Thoracic aorta (tissue), 2 donors: ENCODE measurements at regions not wholly inside any gene's neighbourhood (a gene's known extent, or its start where the extent isn't known, plus 50 kb on each side); places are given as distances from the start of the nearest gene placed in this dataset.
A peak's percentile ranks its signal among the peaks of the same experiment; 100 is the strongest.

Experiments used
- ATAC-seq: fragments of 150-250 bp; one replicate; pipeline ENCODE4 v1.8.0; 2017; ENCODE audit warnings: low read depth; ENCODE audit not compliant: insufficient number of reproducible peaks, low FRiP score
- DNase-seq: peaks from one replicate; pipeline ENCODE4 v3.0.0-alpha.2; 2020; ENCODE audit warnings: low spot score
- H3K27ac ChIP-seq, 2 donors: fragments of 200-600 bp; sonication (generic); 1 replicate in 1 of 2; 2 replicates in 1 of 2; pipeline ENCODE4 v1.5.1; 2016; ENCODE audit warnings: mild to moderate bottlenecking in 2 of 2, moderate library complexity in 2 of 2
- H3K27me3 ChIP-seq: fragments of 200-600 bp; sonication (generic); replicated peaks from 2 replicates; pipeline ENCODE4 v1.6.0; 2016; ENCODE audit warnings: mild to moderate bottlenecking; ENCODE audit not compliant: insufficient read depth
- H3K36me3 ChIP-seq: fragments of 200-600 bp; sonication (generic); one replicate; pipeline ENCODE4 v1.5.1; 2016
- H3K4me1 ChIP-seq, 2 donors: fragments of 200-600 bp; sonication (generic); 1 replicate in 1 of 2; 2 replicates in 1 of 2; pipeline versions ENCODE4 v1.5.1 to v1.6.0; 2016; ENCODE audit warnings: low read depth in 2 of 2, mild to moderate bottlenecking in 1 of 2; ENCODE audit not compliant: control insufficient read depth in 1 of 2
- H3K4me3 ChIP-seq: fragments of 200-600 bp; sonication (generic); 2 replicates; pipeline ENCODE4 v1.5.1; 2016; ENCODE audit warnings: mild to moderate bottlenecking
- H3K9me3 ChIP-seq: fragments of 200-600 bp; sonication (generic); 2 replicates; pipeline ENCODE4 v1.5.1; 2016
- CTCF ChIP-seq: fragments of 200-600 bp; sonication (generic); IDR thresholded peaks from one replicate; pipeline ENCODE4 v1.5.1; 2019; ENCODE audit warnings: antibody characterized with exemption

- ATAC-seq, result no peak
- H3K9me3 ChIP-seq, result no peaks in the 10 kb centered on the region
These were observed 177.7 kb downstream of the NHLRC3 start for GRCh38 chr13:39215971-39216370.

GRCh38 chr13:39217471-39217870, 179.2 kb downstream of the NHLRC3 start:
- H3K36me3 ChIP-seq, result no peaks in the 10 kb centered on the region
- ATAC-seq, result no peak

More at GRCh38 chr13:39215971-39216370, 177.7 kb downstream of the NHLRC3 start:
- no peak for TF ChIP-seq CTCF
- Histone ChIP-seq H3K27me3 (no peaks in the 10 kb centered on the region), H3K4me1 (peaks cover 0 to 3% of the 10 kb centered on the region in 2 donors), H3K27ac (no peak overlapping the region), H3K36me3 (no peaks in the 10 kb centered on the region), H3K4me3 (no peak overlapping the region)
- DNase-seq, result no peak

GRCh38 chr13:39224671-39225240, 186.5 kb downstream of the NHLRC3 start:
- Histone ChIP-seq H3K4me1 (peaks cover 5 to 19% of the 10 kb centered on the region in 2 donors), H3K4me3 (no peak overlapping the region), H3K36me3 (no peaks in the 10 kb centered on the region), H3K27ac (no peak overlapping the region), H3K27me3 (no peaks in the 10 kb centered on the region), H3K9me3 (no peaks in the 10 kb centered on the region)
- no peak for DNase-seq
- no peak for TF ChIP-seq CTCF
- ATAC-seq, result no peak

More at GRCh38 chr13:39217471-39217870, 179.2 kb downstream of the NHLRC3 start:
- Histone ChIP-seq H3K27me3 (no peaks in the 10 kb centered on the region), H3K9me3 (no peaks in the 10 kb centered on the region), H3K27ac (no peak overlapping the region), H3K4me1 (no peaks in the 10 kb centered on the region), H3K4me3 (no peak overlapping the region)
- DNase-seq, result no peak
- TF ChIP-seq CTCF, result no peak

GRCh38 chr13:39225860-39226259, 187.6 kb downstream of the NHLRC3 start:
- ATAC-seq, result no peak
- DNase-seq, result no peak
- Histone ChIP-seq H3K4me1 (peaks cover 5 to 19% of the 10 kb centered on the region in 2 donors), H3K9me3 (no peaks in the 10 kb centered on the region), H3K4me3 (no peak overlapping the region), H3K27ac (peak overlapping the region in 1 of 2 donors; percentile 18), H3K27me3 (no peaks in the 10 kb centered on the region), H3K36me3 (no peaks in the 10 kb centered on the region)
- TF ChIP-seq CTCF, result no peak

- Histone ChIP-seq H3K27ac (peak overlapping the region in 1 of 2 donors; percentile 18), H3K4me1 (peaks cover 5 to 19% of the 10 kb centered on the region in 2 donors), H3K36me3 (no peaks in the 10 kb centered on the region), H3K9me3 (no peaks in the 10 kb centered on the region), H3K4me3 (no peak overlapping the region), H3K27me3 (no peaks in the 10 kb centered on the region)
- no peak for DNase-seq
- TF ChIP-seq CTCF, result no peak
- ATAC-seq, result no peak
These were observed 188.1 kb downstream of the NHLRC3 start for GRCh38 chr13:39226359-39226758.
